Spleen (tissue), 11 donors: ENCODE measurements at regions not wholly inside any gene's neighbourhood (a gene's known extent, or its start where the extent isn't known, plus 50 kb on each side); places are given as distances from the start of the nearest gene placed in this dataset.

Experiments
- DNase-seq: peaks from one replicate; pipeline ENCODE4 v3.0.0-alpha.2; 2020
- H3K27ac ChIP-seq, 8 donors: fragments of 200-600 bp; sonication (generic) in 7 of 8; 1 replicate in 4 of 8; 2 replicates in 4 of 8; pipeline versions ENCODE4 v1.5.0 to v1.8.0; 2016 to 2021; ENCODE audit warnings: inconsistent platforms in 4 of 8, mild to moderate bottlenecking in 4 of 8, moderate library complexity in 1 of 8
- H3K27me3 ChIP-seq, 7 donors: fragments of 200-600 bp; sonication (generic) in 6 of 7; replicated peaks in 1 of 7; 1 replicate in 4 of 7; 2 replicates in 3 of 7; pipeline versions ENCODE4 v1.5.0 to v1.8.0; 2016 to 2021; ENCODE audit warnings: inconsistent platforms in 3 of 7, mild to moderate bottlenecking in 1 of 7
- H3K36me3 ChIP-seq, 6 donors: fragments of 200-600 bp; sonication (generic) in 5 of 6; 1 replicate in 4 of 6; 2 replicates in 2 of 6; pipeline versions ENCODE4 v1.5.0 to v1.8.0; 2016 to 2021; ENCODE audit warnings: inconsistent platforms in 2 of 6
- H3K4me1 ChIP-seq, 6 donors: fragments of 200-600 bp; sonication (generic) in 5 of 6; 1 replicate in 3 of 6; 2 replicates in 3 of 6; pipeline versions ENCODE4 v1.5.0 to v1.8.0; 2016 to 2021; ENCODE audit warnings: inconsistent platforms in 3 of 6
- H3K4me3 ChIP-seq, 8 donors: fragments of 200-600 bp; sonication (generic) in 7 of 8; 1 replicate in 4 of 8; 2 replicates in 4 of 8; pipeline versions ENCODE4 v1.5.0 to v1.8.0; 2016 to 2021; ENCODE audit warnings: inconsistent platforms in 4 of 8, mild to moderate bottlenecking in 4 of 8, moderate library complexity in 2 of 8
- H3K9me3 ChIP-seq, 8 donors: fragments of 200-600 bp; sonication (generic) in 7 of 8; 1 replicate in 4 of 8; 2 replicates in 4 of 8; pipeline versions ENCODE4 v1.5.0 to v1.8.0; 2016 to 2021; ENCODE audit warnings: inconsistent platforms in 4 of 8
- CTCF ChIP-seq, 11 experiments: fragments of 200-600 bp in 7 of 11; fragments of 450-650 bp in 4 of 11; sonication (generic) in 4 of 11; IDR thresholded peaks in 8 of 11; conservative IDR thresholded peaks in 3 of 11; 1 replicate in 7 of 11; 2 replicates in 4 of 11; pipeline versions ENCODE4 v1.4.0 to v1.8.0; 2016 to 2021; ENCODE audit warnings: antibody characterized with exemption in 11 of 11, inconsistent platforms in 4 of 11, mild to moderate bottlenecking in 1 of 11
- POLR2A ChIP-seq, 3 donors: fragments of 450-650 bp; IDR thresholded peaks; one replicate each; pipeline ENCODE4 v1.5.1; 2017; ENCODE audit warnings: antibody characterized with exemption in 3 of 3, mild to moderate bottlenecking in 1 of 3
- POLR2AphosphoS5 ChIP-seq, 3 donors: sonication (generic); formaldehyde crosslinking; IDR thresholded peaks; one replicate each; pipeline ENCODE4 v1.5.1; 2017; ENCODE audit warnings: antibody characterized with exemption in 3 of 3
- WGBS, 5 donors: extraction: QIAGEN DNeasy Blood & Tissue Kit in 3 of 5; methylation state at CpG; one replicate each; pipeline versions ENCODE4 v1.1.5 to v1.1.7; 2013 to 2018; 5-methylcytosine and 5-hydroxymethylcytosine counted together
- intact Hi-C: fragments of 100-400 bp; cut with DNase I; formaldehyde crosslinking; loops from one replicate; pipeline ENCODE4 v1.15.0; 2023; ENCODE audit warnings: low total_unique reads
- donor health status: healthy with polysubstance abuse.
- donor health status: DM: no; HTN: no; CAD: no; lungs with moderate emphysema.
- donor health status: DM: no; HTN: no; CAD: no.
- donor health status: Bipolar disorder and iron deficiency.
- donor health status: healthy.
- donor health status: DM: no; HTN: no; CAD: no.
- donor health status: DM: yes; HTN: yes; CAD: no.

DNA sequence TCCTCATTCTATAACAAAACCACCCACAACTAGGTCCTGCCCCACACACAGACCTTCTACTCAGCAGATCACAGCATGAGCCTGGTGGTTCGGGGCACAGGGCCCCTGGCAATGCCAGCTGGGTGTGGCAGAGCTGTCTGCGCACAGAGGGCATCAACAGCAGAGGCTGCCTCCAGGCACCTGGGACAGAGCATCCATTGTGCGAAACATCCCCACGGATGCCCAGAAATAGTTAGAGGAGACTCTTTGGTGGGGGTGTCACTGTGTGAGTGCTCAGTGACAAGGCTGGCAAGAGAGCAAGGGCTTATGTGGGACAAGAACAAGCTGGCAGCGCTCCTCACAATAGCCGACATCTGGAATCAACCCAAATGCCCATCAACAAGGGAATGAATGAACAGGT, 487.4 kb upstream of the PROK2 start:
- Histone ChIP-seq H3K4me1 (peaks cover 35 to 80% (median 64%) of the 10 kb centered on the region in 6 donors), H3K27ac (peak overlapping the region in 2 of 8 donors; percentile 71 to 73), H3K36me3 (no peaks in the 10 kb centered on the region), H3K27me3 (no peaks in the 10 kb centered on the region), H3K4me3 (no peak overlapping the region), H3K9me3 (peaks cover 0 to 4% (median 0%) of the 10 kb centered on the region in 8 donors)
- no peak for TF ChIP-seq POLR2AphosphoS5 (IDR thresholded peaks at IDR 0.05)
- no peak for TF ChIP-seq CTCF (IDR thresholded peaks at IDR 0.05 in 8 of 11, conservative IDR thresholded peaks at IDR 0.05 in 3 of 11)
- no peak for TF ChIP-seq POLR2A (IDR thresholded peaks at IDR 0.05)
- no peak for DNase-seq
- 90 to 99% (median 94%) methylated on average over 6 of the region's 6 CpGs for WGBS, 5 donors
- intact Hi-C loops, result no loop called here

- DNase-seq, result no peak
- WGBS, 5 donors, result 56 to 70% (median 69%) methylated on average over 2 of the region's 2 CpGs
- Histone ChIP-seq H3K36me3 (no peaks in the 10 kb centered on the region), H3K9me3 (no peaks in the 10 kb centered on the region), H3K27me3 (no peaks in the 10 kb centered on the region), H3K27ac (peak overlapping the region in 6 of 8 donors; percentile 69 to 81 (median 74)), H3K4me3 (no peak overlapping the region), H3K4me1 (peaks cover 35 to 83% (median 66%) of the 10 kb centered on the region in 6 donors)
- TF ChIP-seq POLR2A (IDR thresholded peaks at IDR 0.05), result no peak
- intact Hi-C loops, result no loop called here
Measured at GRCh38 chr3:72271923-72272322, 487.0 kb upstream of the PROK2 start.

DNA sequence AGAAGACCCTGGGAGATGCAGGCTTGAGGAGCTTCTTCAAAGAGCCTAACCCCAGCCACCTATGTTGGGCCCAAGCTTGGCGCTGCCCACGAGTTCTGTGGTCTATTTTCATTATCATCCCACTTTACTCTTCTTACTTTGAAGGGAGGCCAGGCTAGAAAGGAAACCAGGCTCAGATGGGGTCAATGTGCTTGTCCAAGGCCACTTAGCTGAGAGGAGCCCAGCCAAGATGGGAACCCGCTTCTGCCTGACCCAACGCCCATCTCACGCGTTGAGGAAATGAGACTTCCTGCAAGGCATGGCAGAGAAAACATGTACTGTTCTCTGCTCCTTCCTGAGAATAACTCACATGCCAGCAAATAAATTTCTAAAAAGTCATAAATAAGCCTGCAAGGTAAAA, 486.3 kb upstream of the PROK2 start:
- Histone ChIP-seq H3K27ac (peak overlapping the region; percentile 8 to 81 (median 72)), H3K27me3 (no peaks in the 10 kb centered on the region), H3K4me3 (no peak overlapping the region), H3K9me3 (no peaks in the 10 kb centered on the region), H3K4me1 (peaks cover 37 to 87% (median 68%) of the 10 kb centered on the region in 6 donors), H3K36me3 (no peaks in the 10 kb centered on the region)
- intact Hi-C loops, result no loop called here
- WGBS, 5 donors, result 17 to 30% (median 23%) methylated on average over 6 of the region's 6 CpGs
- TF ChIP-seq CTCF (IDR thresholded peaks at IDR 0.05 in 8 of 11, conservative IDR thresholded peaks at IDR 0.05 in 3 of 11) (no peak), POLR2AphosphoS5 (IDR thresholded peaks at IDR 0.05) (peak; percentile 19 to 85 (median 77))
- DNase-seq, result no peak

DNA sequence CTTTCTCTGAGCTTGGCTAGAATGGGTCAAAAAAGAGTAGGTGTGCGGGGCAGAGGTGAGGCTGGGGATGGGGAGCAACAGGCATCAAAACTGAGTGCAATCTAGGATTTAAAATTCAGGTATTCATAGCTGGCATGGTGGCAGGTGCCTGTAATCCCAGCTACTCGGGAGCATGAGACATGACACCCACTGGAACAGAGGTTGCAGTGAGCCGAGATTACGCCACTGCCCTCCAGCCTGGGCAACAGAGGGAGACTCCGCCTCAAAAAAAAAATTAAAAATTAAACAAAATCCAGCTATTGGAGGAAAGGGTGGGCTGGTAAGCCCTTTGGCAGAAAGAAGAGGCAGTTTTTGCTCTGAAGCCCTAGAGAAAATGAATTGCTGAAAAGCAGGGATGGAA, 485.8 kb upstream of the PROK2 start:
- no peak overlapping the region for H3K4me3 ChIP-seq

More for the DNA sequence above, 485.8 kb upstream of the PROK2 start:
- no peaks in the 10 kb centered on the region for H3K9me3 ChIP-seq
- DNase-seq, result no peak
- TF ChIP-seq POLR2A (IDR thresholded peaks at IDR 0.05), result no peak
- TF ChIP-seq POLR2AphosphoS5 (IDR thresholded peaks at IDR 0.05), result no peak
- TF ChIP-seq CTCF (IDR thresholded peaks at IDR 0.05 in 8 of 11, conservative IDR thresholded peaks at IDR 0.05 in 3 of 11), result no peak
- H3K27me3 ChIP-seq, result no peaks in the 10 kb centered on the region
- H3K27ac ChIP-seq, result peak overlapping the region; percentile 8 to 81 (median 72)
- intact Hi-C loops, result no loop called here
- no peaks in the 10 kb centered on the region for H3K36me3 ChIP-seq
- 63 to 75% (median 66%) methylated on average over 5 of the region's 5 CpGs for WGBS, 5 donors
- H3K4me1 ChIP-seq, result peaks cover 37 to 91% (median 70%) of the 10 kb centered on the region in 6 donors
